GM12873 (cell line): ENCODE measurements at regions not wholly inside any gene's neighbourhood (a gene's known extent, or its start where the extent isn't known, plus 50 kb on each side); places are given as distances from the start of the nearest gene placed in this dataset.

Experiments used
- TF ChIP-seq, protein P1 (sequence below): IDR thresholded peaks from 2 replicates; pipeline ENCODE4 v1.5.1; 2012; ENCODE audit warnings: low read depth, mild to moderate bottlenecking, moderate library complexity, low read length, control low read depth; ENCODE audit not compliant: insufficient read depth; ENCODE audit errors: missing control alignments

DNA sequence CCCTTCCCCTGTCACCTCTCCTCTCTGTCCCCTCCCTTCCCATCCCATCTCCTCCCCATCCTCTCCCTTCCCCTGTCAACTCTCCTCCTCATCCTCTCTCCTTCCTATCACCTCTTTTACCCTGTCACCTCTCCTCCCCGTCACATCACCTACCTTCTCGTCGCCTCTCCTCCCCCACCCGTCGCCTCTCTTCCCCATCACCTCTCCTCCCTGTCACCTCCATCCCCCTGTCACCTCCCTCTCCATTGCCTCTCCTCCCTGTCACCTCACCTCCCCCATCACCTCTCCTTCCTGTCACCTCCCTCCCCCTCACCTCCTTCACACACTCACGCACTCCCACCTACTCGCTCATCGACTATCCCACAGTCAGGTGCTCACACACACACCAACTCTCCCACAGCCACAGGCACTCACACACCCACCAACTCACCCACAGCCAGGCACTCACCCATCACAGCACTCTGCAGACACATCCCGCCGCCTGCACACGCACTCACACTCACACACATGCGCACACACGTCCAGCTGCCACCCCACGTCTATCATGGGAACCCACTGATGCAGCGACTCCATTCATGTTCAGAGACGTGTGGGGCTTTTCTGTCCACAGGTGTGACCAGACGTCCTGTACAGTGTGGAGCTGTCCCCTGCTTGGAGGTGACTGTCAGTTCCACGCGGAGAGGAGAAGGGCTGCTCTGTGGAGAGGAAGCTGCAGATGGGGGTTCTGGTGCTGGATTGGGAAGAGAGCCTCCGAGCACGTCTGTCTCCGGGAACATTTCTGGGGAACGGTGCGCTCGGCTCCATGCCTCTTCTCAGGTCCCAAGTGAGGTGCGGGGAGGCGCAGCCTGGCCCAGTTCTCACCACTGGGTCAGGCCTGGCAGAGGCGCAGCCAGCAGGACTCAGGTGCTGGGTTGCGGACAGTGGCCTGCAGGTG, 184.3 kb downstream of the TTLL2 start:
- TF ChIP-seq, protein P1, sequence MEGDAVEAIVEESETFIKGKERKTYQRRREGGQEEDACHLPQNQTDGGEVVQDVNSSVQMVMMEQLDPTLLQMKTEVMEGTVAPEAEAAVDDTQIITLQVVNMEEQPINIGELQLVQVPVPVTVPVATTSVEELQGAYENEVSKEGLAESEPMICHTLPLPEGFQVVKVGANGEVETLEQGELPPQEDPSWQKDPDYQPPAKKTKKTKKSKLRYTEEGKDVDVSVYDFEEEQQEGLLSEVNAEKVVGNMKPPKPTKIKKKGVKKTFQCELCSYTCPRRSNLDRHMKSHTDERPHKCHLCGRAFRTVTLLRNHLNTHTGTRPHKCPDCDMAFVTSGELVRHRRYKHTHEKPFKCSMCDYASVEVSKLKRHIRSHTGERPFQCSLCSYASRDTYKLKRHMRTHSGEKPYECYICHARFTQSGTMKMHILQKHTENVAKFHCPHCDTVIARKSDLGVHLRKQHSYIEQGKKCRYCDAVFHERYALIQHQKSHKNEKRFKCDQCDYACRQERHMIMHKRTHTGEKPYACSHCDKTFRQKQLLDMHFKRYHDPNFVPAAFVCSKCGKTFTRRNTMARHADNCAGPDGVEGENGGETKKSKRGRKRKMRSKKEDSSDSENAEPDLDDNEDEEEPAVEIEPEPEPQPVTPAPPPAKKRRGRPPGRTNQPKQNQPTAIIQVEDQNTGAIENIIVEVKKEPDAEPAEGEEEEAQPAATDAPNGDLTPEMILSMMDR = no peak

DNA sequence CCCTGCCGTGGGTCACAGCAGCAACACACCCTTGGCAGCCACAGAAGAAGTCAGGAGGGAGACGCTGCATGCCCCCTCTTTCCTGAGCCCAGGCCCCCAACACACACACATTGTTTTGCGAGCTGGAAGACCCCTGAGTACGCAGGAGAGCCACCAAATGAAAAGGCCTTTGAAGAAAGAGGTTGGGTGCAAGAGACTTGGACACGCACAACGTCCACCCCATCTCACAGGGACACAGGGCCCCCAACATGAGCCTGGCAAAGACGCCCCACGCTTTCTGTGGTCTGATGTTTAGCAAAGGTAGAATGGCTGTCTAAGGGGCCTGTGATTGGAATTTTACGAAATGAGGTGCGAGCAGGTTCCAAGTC, 185.0 kb downstream of the TTLL2 start:
- TF ChIP-seq, protein P1 = no peak

DNA sequence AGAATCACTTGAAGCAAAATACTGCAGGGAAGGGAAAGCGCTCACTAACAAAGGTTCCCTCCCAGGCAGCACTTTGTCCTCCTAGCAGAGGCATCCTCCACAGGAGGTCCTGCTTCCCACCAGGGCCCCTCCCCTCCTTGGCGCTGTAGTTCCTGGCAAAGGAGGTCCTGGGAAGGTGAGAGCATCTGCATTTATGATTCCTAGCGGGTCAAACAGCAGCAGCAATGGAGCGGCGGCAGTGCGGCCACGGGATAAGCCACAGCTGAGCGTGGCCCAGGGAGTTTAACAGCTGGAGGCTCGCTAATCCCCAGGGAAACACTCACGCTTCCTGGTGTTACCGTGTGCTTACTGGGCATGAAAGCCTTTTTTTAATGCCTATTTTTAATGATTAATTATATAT, 185.8 kb downstream of the TTLL2 start:
- TF ChIP-seq, protein P1 = no peak

DNA sequence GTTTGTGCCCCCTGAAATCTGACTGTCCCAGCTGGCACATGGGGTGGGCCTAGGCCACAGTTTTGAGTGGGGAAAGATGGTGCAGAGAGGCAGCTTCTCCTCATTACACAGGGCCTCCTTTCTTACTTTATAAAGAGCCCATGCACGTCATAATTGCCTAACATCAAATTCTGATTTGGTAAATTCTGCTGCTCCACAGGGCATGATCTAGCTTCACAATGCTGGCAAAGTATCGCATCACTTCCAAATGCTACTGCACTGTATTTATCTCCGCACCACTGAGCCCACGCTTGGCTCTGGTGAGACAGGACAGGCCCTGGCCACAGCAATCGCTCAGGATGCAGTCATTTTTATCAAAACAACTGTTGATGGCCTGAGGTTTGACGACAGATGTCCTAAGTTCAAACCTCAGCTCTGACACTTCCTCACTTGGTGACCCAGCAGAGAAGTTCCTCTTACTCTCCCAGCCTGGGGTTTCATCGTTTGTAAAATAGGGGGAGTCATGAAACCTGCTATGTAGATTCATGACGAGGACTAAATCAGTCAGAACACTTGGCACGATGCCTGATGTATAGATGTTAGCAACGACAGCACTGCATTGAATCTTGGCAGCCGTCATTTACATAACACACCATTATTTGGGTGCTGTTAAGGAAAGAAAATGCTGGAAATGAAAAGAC, 187.9 kb downstream of the TTLL2 start:
- TF ChIP-seq, protein P1 = no peak

DNA sequence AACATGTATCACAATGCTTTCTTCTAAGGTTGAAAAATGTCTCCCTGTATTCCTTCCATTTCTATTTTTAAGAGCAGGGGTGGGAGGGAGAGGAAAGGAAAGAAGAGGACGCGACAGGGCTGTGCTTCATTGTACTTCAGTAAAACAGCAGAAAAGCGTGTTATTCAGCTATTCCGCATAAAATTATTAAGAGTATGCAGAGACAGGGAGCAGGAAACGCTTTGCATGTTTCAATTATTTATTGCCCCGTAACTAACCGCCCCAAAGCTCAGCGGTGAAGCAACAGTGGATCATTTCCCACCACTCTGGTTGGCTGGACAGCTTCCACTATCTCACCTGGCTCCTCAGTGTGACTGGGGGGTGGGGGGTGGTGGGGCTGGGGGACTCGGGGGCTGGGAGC, 188.9 kb downstream of the TTLL2 start:
- TF ChIP-seq, protein P1 = no peak

DNA sequence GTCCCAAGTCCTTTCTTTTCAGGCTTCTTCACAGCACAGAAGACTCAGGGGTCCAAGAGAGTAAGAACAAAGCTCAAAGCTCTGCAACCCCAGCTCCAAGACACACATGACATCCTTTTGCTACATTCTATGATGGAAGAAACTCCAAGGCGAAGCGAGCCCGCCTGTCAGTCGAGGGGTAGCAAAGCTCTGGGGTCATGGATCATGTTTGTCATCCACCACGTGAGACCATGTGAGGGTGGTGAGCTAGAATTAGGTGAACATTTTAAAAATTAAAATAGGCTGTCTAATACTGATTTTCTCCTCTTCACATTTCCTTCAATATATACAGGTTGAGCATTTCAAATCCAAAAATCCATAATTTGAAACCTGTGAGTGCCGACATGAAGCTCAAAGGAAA, 189.6 kb downstream of the TTLL2 start:
- TF ChIP-seq, protein P1 = no peak

DNA sequence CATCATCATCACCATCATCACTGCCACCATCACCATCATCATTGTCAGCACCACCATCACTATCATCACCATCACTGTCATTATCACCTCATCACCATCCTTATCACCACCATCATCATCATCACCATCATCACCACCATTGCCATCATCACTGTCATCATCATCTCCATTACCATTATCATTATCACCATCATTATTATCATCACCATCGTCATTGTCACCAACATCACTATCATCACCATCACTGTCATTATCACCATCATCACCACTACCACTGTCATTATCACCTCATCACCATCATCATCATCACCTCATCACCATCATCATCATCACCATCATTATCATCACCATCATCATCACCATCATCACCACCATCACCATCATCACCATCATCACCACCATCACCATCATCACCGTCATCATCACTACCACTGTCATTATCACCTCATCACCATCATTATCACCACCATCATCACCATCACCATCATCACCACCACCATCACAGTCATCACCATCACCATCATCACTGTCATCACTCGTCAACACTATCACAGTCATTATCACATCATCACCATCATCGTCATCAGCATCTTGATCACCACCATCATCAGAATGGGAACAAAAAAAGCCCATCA, 191.1 kb downstream of the TTLL2 start:
- TF ChIP-seq, protein P1 = no peak
